K562 (cell line): ENCODE measurements at regions not wholly inside any gene's neighbourhood (a gene's known extent, or its start where the extent isn't known, plus 50 kb on each side); places are given as distances from the start of the nearest gene placed in this dataset.

Experiments used
- ATAC-seq: fragments of 200-7000 bp; cut with Tn5 transposase; 3 replicates; pipeline ENCODE4 v1.9.1; 2020; ENCODE audit warnings: moderate library complexity
- BruUV-seq: library from RNA; stranded (reverse); fragments of 400-500 nt; replicated peaks from 2 replicates; lab custom pipeline; 2021; lab: Mats Ljungman, UMichigan
- CTCF ChIA-PET: fragments of 300-600 bp; formaldehyde crosslinking; extraction: SDS; loops from one replicate; lab custom pipeline; 2021; ENCODE audit warnings: low intra/inter-chr PET ratio; lab: Yijun Ruan, JAX
- POLR2A ChIA-PET: fragments of 300-600, 350-650 bp; sonication (Branson Sonifier 250); formaldehyde crosslinking; extraction: SDS; loops from one replicate; lab custom pipeline; 2021; ENCODE audit warnings: antibody characterized with exemption, inconsistent platforms; lab: Yijun Ruan, JAX
- DNase-seq, 4 experiments: peaks; one replicate each; pipeline versions ENCODE4 v3.0.0 to v3.0.0-alpha.2; 2011 to 2018; ENCODE audit warnings: low spot score in 3 of 4, mixed read lengths in 3 of 4; ENCODE audit errors: extremely low read depth in 1 of 4
- FAIRE-seq: peaks from 2 replicates; lab custom pipeline; 2011; peaks lifted over from hg19 to GRCh38; lab: Jason Lieb, UNC
- H2AFZ ChIP-seq: 2 replicates; pipeline ENCODE4 v1.6.0; 2011; ENCODE audit warnings: low read depth, low read length, control low read depth, inconsistent platforms
- H3K27ac ChIP-seq: fragments of 200-600 bp; 3 replicates; pipeline ENCODE4 v1.8.0; 2011; ENCODE audit warnings: low read depth, mild to moderate bottlenecking, control low read depth, inconsistent platforms, low read length, moderate library complexity, mixed read lengths; ENCODE audit errors: extremely low read depth
- H3K27me3 ChIP-seq, 2 experiments: fragments of 300-600 bp in 1 of 2; 2 replicates in 1 of 2; 3 replicates in 1 of 2; pipeline versions ENCODE4 v1.6.0 to v1.8.0; 2011; ENCODE audit warnings: inconsistent platforms in 2 of 2, low read length in 2 of 2, mild to moderate bottlenecking in 1 of 2, mixed read lengths in 1 of 2, moderate library complexity in 1 of 2; ENCODE audit not compliant: control insufficient read depth in 2 of 2, insufficient read depth in 2 of 2
- H3K36me3 ChIP-seq: fragments of 300-600 bp; 3 replicates; pipeline ENCODE4 v1.8.0; 2011; ENCODE audit warnings: mild to moderate bottlenecking, low read length, inconsistent platforms; ENCODE audit not compliant: control insufficient read depth, insufficient read depth
- H3K4me1 ChIP-seq, 2 experiments: fragments of 200-600 bp in 1 of 2; replicated peaks in 1 of 2; 2 replicates in 1 of 2; 3 replicates in 1 of 2; pipeline versions ENCODE4 v1.5.1 to v1.8.0; 2011; ENCODE audit warnings: inconsistent platforms in 2 of 2, low read length in 2 of 2, mild to moderate bottlenecking in 1 of 2, mixed read lengths in 1 of 2, moderate library complexity in 1 of 2; ENCODE audit not compliant: control insufficient read depth in 2 of 2, insufficient read depth in 2 of 2
- H3K4me2 ChIP-seq: 2 replicates; pipeline ENCODE4 v1.6.1; 2011; ENCODE audit warnings: low read length, control low read depth, inconsistent platforms, mixed read lengths; ENCODE audit not compliant: insufficient read depth
- H3K4me3 ChIP-seq: fragments of 200-600 bp; sonication (generic), shearing (Covaris generic); 2 replicates; pipeline ENCODE4 v1.5.1; 2016; ENCODE audit warnings: control low read depth, inconsistent platforms
- H3K79me2 ChIP-seq: fragments of 200-600 bp; 3 replicates; pipeline ENCODE4 v1.8.0; 2011; ENCODE audit warnings: low read length, inconsistent platforms; ENCODE audit not compliant: control insufficient read depth, insufficient read depth
- H3K9ac ChIP-seq, 2 experiments: 2 replicates each; pipeline versions ENCODE4 v1.6.0 to v1.6.1; 2011; ENCODE audit warnings: low read depth in 2 of 2, low read length in 2 of 2, control low read depth in 1 of 2, inconsistent platforms in 1 of 2, mild to moderate bottlenecking in 1 of 2, mixed read lengths in 1 of 2; ENCODE audit not compliant: insufficient read depth in 1 of 2
- H3K9me1 ChIP-seq: one replicate; pipeline ENCODE4 v1.6.0; 2011; ENCODE audit warnings: inconsistent platforms, mild to moderate bottlenecking, low read length, moderate library complexity; ENCODE audit not compliant: control insufficient read depth, insufficient read depth
- H3K9me3 ChIP-seq: replicated peaks from 2 replicates; pipeline ENCODE4 v1.5.1; 2011; ENCODE audit warnings: low read depth, low read length, inconsistent platforms; ENCODE audit not compliant: control insufficient read depth, insufficient read depth
- H4K20me1 ChIP-seq: replicated peaks from 2 replicates; pipeline ENCODE4 v1.6.1; 2011; ENCODE audit warnings: low read length, inconsistent platforms, mixed read lengths; ENCODE audit not compliant: control insufficient read depth, insufficient read depth
- ATF3 ChIP-seq, 2 experiments: fragments of 450-650 bp in 1 of 2; sonication (generic) in 1 of 2; formaldehyde crosslinking in 1 of 2; IDR thresholded peaks in 1 of 2; conservative IDR thresholded peaks in 1 of 2; 2 replicates each; pipeline versions ENCODE4 v1.6.1 to v1.8.1; 2016 to 2023; ENCODE audit warnings: mild to moderate bottlenecking in 2 of 2, moderate library complexity in 2 of 2, inconsistent platforms in 1 of 2, missing genetic modification reagents in 1 of 2
- CEBPG ChIP-seq, 3 experiments: fragments of 200-800 bp in 1 of 3; sonication (Bioruptor generic) in 1 of 3; sonication (generic) in 1 of 3; formaldehyde crosslinking in 1 of 3; IDR thresholded peaks in 2 of 3; conservative IDR thresholded peaks in 1 of 3; 2 replicates each; pipeline versions ENCODE4 v1.6.1 to v1.8.0; 2016 to 2022; ENCODE audit warnings: missing compliant biosample characterization in 2 of 3, missing genetic modification characterization in 2 of 3, mild to moderate bottlenecking in 1 of 3, missing genetic modification reagents in 1 of 3
- FOSL1 ChIP-seq: fragments of 200-800 bp; sonication (Bioruptor generic); conservative IDR thresholded peaks from 2 replicates; pipeline ENCODE4 v1.6.1; 2016; ENCODE audit warnings: missing genetic modification characterization, missing compliant biosample characterization
- GABPB2 ChIP-seq: fragments of 250-450 bp; sonication (Bioruptor Pico); conservative IDR thresholded peaks from 2 replicates; pipeline ENCODE4 v1.5.1; 2021; ENCODE audit warnings: mild to moderate bottlenecking
- MAFG ChIP-seq: fragments of 450-650 bp; conservative IDR thresholded peaks from 2 replicates; pipeline ENCODE4 v1.6.1; 2016; ENCODE audit warnings: missing genetic modification characterization, missing compliant biosample characterization
- MAFK ChIP-seq: IDR thresholded peaks from 2 replicates; pipeline ENCODE4 v1.6.1; 2011; ENCODE audit warnings: low read length, improper control_type of control experiment
- ZNF316 ChIP-seq: fragments of 450-650 bp; IDR thresholded peaks from 2 replicates; pipeline ENCODE4 v1.6.1; 2016
- WGBS: fragments of 100-300 bp; shearing (Covaris generic); methylation state at CpG from one replicate; pipeline ENCODE4 v1.1.6; 2016; ENCODE audit warnings: low coverage, mixed read lengths; ENCODE audit not compliant: insufficient coverage; ENCODE audit errors: missing lambda C conversion rate; 5-methylcytosine and 5-hydroxymethylcytosine counted together
- in situ Hi-C: fragments of 300-500 bp; cut with MboI; formaldehyde crosslinking; loops from 4 replicates; pipeline ENCODE4 v1.15.0; 2018; ENCODE audit warnings: inconsistent platforms, mixed read lengths
- intact Hi-C: fragments of 100-400 bp; cut with micrococcal nuclease; formaldehyde crosslinking; loops from 2 replicates; pipeline ENCODE4 v1.14.2; 2022

- Histone ChIP-seq H3K79me2 (no peaks in the 10 kb centered on the region), H3K4me3 (no peak overlapping the region), H3K4me2 (no peak overlapping the region), H3K9me1 (no peaks in the 10 kb centered on the region), H3K27ac (no peak overlapping the region), H3K9me3 (no peaks in the 10 kb centered on the region; the same call in 1 of the 2 replicates), H3K36me3 (no peaks in the 10 kb centered on the region), H3K27me3 (peaks cover 9 to 20% of the 10 kb centered on the region in 2 experiments; a peak in 4 of 5 replicates), H2AFZ (no peak overlapping the region), H3K9ac (no peak overlapping the region), H3K4me1 (no peaks in the 10 kb centered on the region; a peak in 1 of 5 replicates), H4K20me1 (no peaks in the 10 kb centered on the region; the same call in 1 of the 2 replicates)
- BruUV-seq, result no TSS peak
- WGBS, result 2% methylated on average over 7 of the region's 7 CpGs
- intact Hi-C loops (no loop called here), in situ Hi-C loops (no loop called here)
- ChIA-PET CTCF (no interaction called here), POLR2A (interaction anchor here (0.5 to 0.7 kb wide), 3 partner anchors 12 to 29 kb away, joined by 3 read pairs; no protein-coding TSS in a partner anchor)
- ATAC-seq, result no peak; the same call in 2 of the 3 replicates
- TF ChIP-seq GABPB2 (CRISPR knock-in tag) (no peak), ZNF316 (0 out of 2 replicates have a peak, but pooled peaks have one; percentile 41), ATF3 (IDR thresholded peaks at IDR 0.05) (peak; percentile 16; the same call in 1 of the 2 replicates), ATF3 (CRISPR knock-in tag; conservative IDR thresholded peaks at IDR 0.05) (no peak), CEBPG (CRISPR knock-in tag; IDR thresholded peaks at IDR 0.05) (no peak), CEBPG (tag; conservative IDR thresholded peaks at IDR 0.05 in 1 of 2, IDR thresholded peaks at IDR 0.05 in 1 of 2) (peak in 1 of 2 experiments; percentile 46; a peak in 2 of 4 replicates), MAFK (0 out of 2 replicates have a peak, but pooled peaks have one; percentile 12), FOSL1 (tag) (no peak), MAFG (tag) (peak; percentile 50)
- FAIRE-seq, result no peak
- no peak for DNase-seq
Observed at GRCh38 chr6:3549314-3549940, 92.6 kb upstream of the SLC22A23 start.
